Natural killer cell (primary cell): ENCODE measurements at regions not wholly inside any gene's neighbourhood (a gene's known extent, or its start where the extent isn't known, plus 50 kb on each side); places are given as distances from the start of the nearest gene placed in this dataset.

Source experiments
- ATAC-seq, 3 donors: fragments of 150-1000 bp in 2 of 3; fragments of 200-7000 bp in 1 of 3; cut with Tn5 transposase; 1 replicate in 1 of 3; 2 replicates in 2 of 3; pipeline ENCODE4 v1.10.0; 2021; ENCODE audit warnings: mild to moderate bottlenecking in 2 of 3, moderate library complexity in 2 of 3
- DNase-seq, 2 donors: peaks; one replicate each; pipeline versions ENCODE4 v3.0.0 to v3.0.0-alpha.2; 2013 to 2021; ENCODE audit warnings: mixed read lengths in 1 of 2
- H3K27ac ChIP-seq: one replicate; pipeline ENCODE4 v1.5.1; 2013; ENCODE audit warnings: mild to moderate bottlenecking, low read length
- H3K27me3 ChIP-seq: one replicate; pipeline ENCODE4 v1.6.1; 2013; ENCODE audit warnings: low read length; ENCODE audit not compliant: control insufficient read depth, insufficient read depth
- H3K36me3 ChIP-seq: one replicate; pipeline ENCODE4 v1.6.1; 2013; ENCODE audit warnings: low read length; ENCODE audit not compliant: control insufficient read depth, insufficient read depth
- H3K4me1 ChIP-seq: one replicate; pipeline ENCODE4 v1.6.1; 2013; ENCODE audit warnings: low read length; ENCODE audit not compliant: control insufficient read depth, insufficient read depth
- H3K4me3 ChIP-seq: one replicate; pipeline ENCODE4 v1.5.1; 2013; ENCODE audit warnings: low read length
- H3K9me3 ChIP-seq: one replicate; pipeline ENCODE4 v1.6.1; 2013; ENCODE audit warnings: low read length; ENCODE audit not compliant: control insufficient read depth, insufficient read depth
- H3K27ac Mint-ChIP-seq, 2 donors: one replicate each; pipeline ENCODE4 v1.8.0; 2022; ENCODE audit warnings: mild to moderate bottlenecking in 2 of 2, mixed read lengths in 2 of 2, moderate library complexity in 1 of 2
- H3K27me3 Mint-ChIP-seq, 2 donors: one replicate each; pipeline ENCODE4 v1.8.0; 2022; ENCODE audit warnings: low read depth in 2 of 2, mixed read lengths in 2 of 2
- H3K36me3 Mint-ChIP-seq: one replicate; pipeline ENCODE4 v1.8.0; 2022; ENCODE audit warnings: mixed read lengths
- H3K4me1 Mint-ChIP-seq, 2 donors: one replicate each; pipeline ENCODE4 v1.8.0; 2022; ENCODE audit warnings: mixed read lengths in 2 of 2
- H3K4me3 Mint-ChIP-seq: one replicate; pipeline ENCODE4 v1.8.0; 2022; ENCODE audit warnings: mild to moderate bottlenecking, moderate library complexity, mixed read lengths
- H3K9me3 Mint-ChIP-seq, 2 donors: one replicate each; pipeline ENCODE4 v1.8.0; 2022; ENCODE audit warnings: mixed read lengths in 2 of 2
- CTCF ChIP-seq: fragments of 200-600 bp; IDR thresholded peaks from one replicate; pipeline ENCODE4 v1.8.0; 2022; ENCODE audit warnings: antibody characterized with exemption
- WGBS: methylation state at CpG from one replicate; pipeline ENCODE4 v1.1.7; 2013; ENCODE audit warnings: missing lambda C conversion rate; ENCODE audit not compliant: insufficient coverage; 5-methylcytosine and 5-hydroxymethylcytosine counted together
- intact Hi-C: fragments of 100-400 bp; cut with micrococcal nuclease; formaldehyde crosslinking; loops from one replicate; pipeline ENCODE4 v1.14.2; 2022

- H3K9me3 ChIP-seq = no peaks in the 10 kb centered on the region
These were observed 98.7 kb upstream of the GRIA3 start for GRCh38 chrX:123085311-123085940.

GRCh38 chrX:123086768-123087167 lies 97.3 kb upstream of the GRIA3 start:
- Histone ChIP-seq H3K9me3 (no peaks in the 10 kb centered on the region), H3K4me1 (no peaks in the 10 kb centered on the region), H3K4me3 (no peak overlapping the region), H3K36me3 (no peaks in the 10 kb centered on the region), H3K27ac (no peak overlapping the region), H3K27me3 (no peaks in the 10 kb centered on the region)
- Mint-ChIP-seq H3K36me3 (no peaks in the 10 kb centered on the region), H3K27me3 (no peaks in the 10 kb centered on the region), H3K4me3 (no peak overlapping the region), H3K4me1 (no peaks in the 10 kb centered on the region), H3K27ac (no peak overlapping the region), H3K9me3 (peaks cover 2 to 8% of the 10 kb centered on the region in 2 donors)
- intact Hi-C loops = no loop called here
- TF ChIP-seq CTCF = no peak
- 65% methylated on average over 2 of the region's 2 CpGs for WGBS
- ATAC-seq (no peak), DNase-seq (no peak)

More at GRCh38 chrX:123085311-123085940, 98.7 kb upstream of the GRIA3 start:
- no peak for TF ChIP-seq CTCF
- no peaks in the 10 kb centered on the region for H3K27me3 Mint-ChIP-seq
- H3K27me3 ChIP-seq = no peaks in the 10 kb centered on the region
- no peaks in the 10 kb centered on the region for H3K36me3 ChIP-seq
- no peak overlapping the region for H3K27ac ChIP-seq
- DNase-seq (no peak), ATAC-seq (no peak)
- no peak overlapping the region for H3K4me3 Mint-ChIP-seq
- WGBS = 87% methylated on average over 4 of the region's 5 CpGs
- intact Hi-C loops = no loop called here
- H3K4me1 Mint-ChIP-seq = no peaks in the 10 kb centered on the region
- no peaks in the 10 kb centered on the region for H3K4me1 ChIP-seq
- H3K27ac Mint-ChIP-seq = no peak overlapping the region
- H3K4me3 ChIP-seq = no peak overlapping the region
- peaks cover 2 to 3% of the 10 kb centered on the region in 2 donors for H3K9me3 Mint-ChIP-seq
- H3K36me3 Mint-ChIP-seq = no peaks in the 10 kb centered on the region

- DNase-seq (no peak), ATAC-seq (no peak)
- Histone ChIP-seq H3K4me3 (no peak overlapping the region), H3K27ac (no peak overlapping the region), H3K4me1 (no peaks in the 10 kb centered on the region), H3K36me3 (no peaks in the 10 kb centered on the region), H3K27me3 (no peaks in the 10 kb centered on the region), H3K9me3 (no peaks in the 10 kb centered on the region)
- H3K4me1 Mint-ChIP-seq = no peaks in the 10 kb centered on the region
- intact Hi-C loops = no loop called here
- H3K27ac Mint-ChIP-seq = no peak overlapping the region
- no peak for TF ChIP-seq CTCF
- H3K4me3 Mint-ChIP-seq = no peak overlapping the region
- H3K27me3 Mint-ChIP-seq = no peaks in the 10 kb centered on the region
- peaks cover 2 to 8% of the 10 kb centered on the region in 2 donors for H3K9me3 Mint-ChIP-seq
- H3K36me3 Mint-ChIP-seq = no peaks in the 10 kb centered on the region
These were observed 96.8 kb upstream of the GRIA3 start for GRCh38 chrX:123087326-123087725.

GRCh38 chrX:123088331-123088730 lies 95.7 kb upstream of the GRIA3 start:
- Mint-ChIP-seq H3K27ac (no peak overlapping the region), H3K4me1 (no peaks in the 10 kb centered on the region), H3K9me3 (peaks cover 2 to 8% of the 10 kb centered on the region in 2 donors), H3K27me3 (no peaks in the 10 kb centered on the region), H3K4me3 (no peak overlapping the region), H3K36me3 (no peaks in the 10 kb centered on the region)
- TF ChIP-seq CTCF = no peak
- no peak for DNase-seq
- intact Hi-C loops = no loop called here
- H3K4me3 ChIP-seq = no peak overlapping the region
- no peaks in the 10 kb centered on the region for H3K36me3 ChIP-seq
- H3K27ac ChIP-seq = no peak overlapping the region
- H3K9me3 ChIP-seq = no peaks in the 10 kb centered on the region
- no peaks in the 10 kb centered on the region for H3K27me3 ChIP-seq
- H3K4me1 ChIP-seq = no peaks in the 10 kb centered on the region
- ATAC-seq = no peak
- WGBS = no CpG with 5 or more reads among the region's 2 CpGs
